Astrocyte of the cerebellum (primary cell): ENCODE measurements at regions not wholly inside any gene's neighbourhood (a gene's known extent, or its start where the extent isn't known, plus 50 kb on each side); places are given as distances from the start of the nearest gene placed in this dataset.

Experiments
- DNase-seq: peaks from one replicate; pipeline ENCODE4 v3.0.0-alpha.2; 2011; ENCODE audit warnings: low read depth
- H3K4me3 ChIP-seq: 2 replicates; pipeline ENCODE4 v1.5.1; 2011; ENCODE audit warnings: mild to moderate bottlenecking, low read depth, low read length, moderate library complexity
- CTCF ChIP-seq: IDR thresholded peaks from 2 replicates; pipeline ENCODE4 v1.5.1; 2012; ENCODE audit warnings: low read length, low read depth, moderate library complexity, mild to moderate bottlenecking; ENCODE audit errors: missing control alignments
- in situ Hi-C: cut with HindIII; loops from 2 replicates; pipeline ENCODE4 v1.10.0; 2017; ENCODE audit warnings: low sequenced_read_pairs

- TF ChIP-seq CTCF, result no peak
- in situ Hi-C loops, result no loop called here
- DNase-seq, result no peak
- H3K4me3 ChIP-seq, result no peak overlapping the region
Observed at GRCh38 chr9:15048772-15049171, 138.5 kb upstream of the FREM1 start.

GRCh38 chr9:15047028-15047551 is 136.9 kb upstream of the FREM1 start:
- H3K4me3 ChIP-seq, result no peak overlapping the region
- DNase-seq, result no peak
- TF ChIP-seq CTCF, result no peak
- in situ Hi-C loops, result no loop called here

GRCh38 chr9:15033316-15033715 is 123.1 kb upstream of the FREM1 start:
- in situ Hi-C loops, result no loop called here
- DNase-seq, result no peak
- no peak for TF ChIP-seq CTCF
- H3K4me3 ChIP-seq, result no peak overlapping the region

- DNase-seq, result no peak
- in situ Hi-C loops, result no loop called here
- H3K4me3 ChIP-seq, result no peak overlapping the region
- no peak for TF ChIP-seq CTCF
Observed at GRCh38 chr9:15032860-15033259, 122.6 kb upstream of the FREM1 start.

GRCh38 chr9:15021146-15021545 is 110.9 kb upstream of the FREM1 start:
- no peak for DNase-seq
- no peak overlapping the region for H3K4me3 ChIP-seq
- in situ Hi-C loops, result no loop called here
- TF ChIP-seq CTCF, result no peak

- no peak overlapping the region for H3K4me3 ChIP-seq
- in situ Hi-C loops, result no loop called here
- TF ChIP-seq CTCF, result no peak
- no peak for DNase-seq
Observed at GRCh38 chr9:15018096-15018637, 107.9 kb upstream of the FREM1 start.

- TF ChIP-seq CTCF, result no peak
- no peak for DNase-seq
- in situ Hi-C loops, result no loop called here
- H3K4me3 ChIP-seq, result no peak overlapping the region
Observed at GRCh38 chr9:15010581-15010980, 100.4 kb upstream of the FREM1 start.
